Ascending aorta (tissue), 2 donors: ENCODE measurements at regions not wholly inside any gene's neighbourhood (a gene's known extent, or its start where the extent isn't known, plus 50 kb on each side); places are given as distances from the start of the nearest gene placed in this dataset.

Experiments used
- DNase-seq, 2 donors: peaks; one replicate each; pipeline ENCODE4 v3.0.0-alpha.2; 2019; ENCODE audit warnings: low spot score in 2 of 2
- H3K27ac ChIP-seq, 2 donors: fragments of 200-600 bp; sonication (generic); one replicate each; pipeline ENCODE4 v1.5.1; 2016 to 2017; ENCODE audit warnings: mild to moderate bottlenecking in 1 of 2
- H3K27me3 ChIP-seq: fragments of 200-600 bp; sonication (generic); one replicate; pipeline ENCODE4 v1.5.1; 2017
- H3K36me3 ChIP-seq, 2 donors: fragments of 200-600 bp; sonication (generic); one replicate each; pipeline ENCODE4 v1.5.1; 2016
- H3K4me1 ChIP-seq, 2 donors: fragments of 200-600 bp; sonication (generic); one replicate each; pipeline ENCODE4 v1.5.1; 2016 to 2017; ENCODE audit warnings: mild to moderate bottlenecking in 1 of 2
- H3K4me3 ChIP-seq, 2 donors: fragments of 200-600 bp; sonication (generic); one replicate each; pipeline ENCODE4 v1.5.1; 2016 to 2017; ENCODE audit warnings: mild to moderate bottlenecking in 1 of 2
- H3K9me3 ChIP-seq, 2 donors: fragments of 200-600 bp; sonication (generic); one replicate each; pipeline ENCODE4 v1.5.1; 2016
- CTCF ChIP-seq, 3 experiments: fragments of 200-600 bp in 2 of 3; fragments of 450-650 bp in 1 of 3; sonication (generic) in 2 of 3; IDR thresholded peaks; one replicate each; pipeline ENCODE4 v1.5.1; 2016 to 2019; ENCODE audit warnings: antibody characterized with exemption in 3 of 3, mild to moderate bottlenecking in 1 of 3, moderate library complexity in 1 of 3
- intact Hi-C: fragments of 100-400 bp; cut with DNase I; formaldehyde crosslinking; loops from one replicate; pipeline ENCODE4 v1.15.1; 2023

- no peak for TF ChIP-seq CTCF (IDR thresholded peaks at IDR 0.05)
- Histone ChIP-seq H3K36me3 (no peaks in the 10 kb centered on the region), H3K9me3 (no peaks in the 10 kb centered on the region), H3K4me1 (no peaks in the 10 kb centered on the region), H3K27ac (no peak overlapping the region), H3K27me3 (no peaks in the 10 kb centered on the region), H3K4me3 (no peak overlapping the region)
- no peak for DNase-seq
- intact Hi-C loops: no loop called here
Observed at GRCh38 chr2:211176514-211177141, 620.2 kb downstream of the CPS1 start.

GRCh38 chr2:211181626-211182025 is 625.2 kb downstream of the CPS1 start:
- no peak overlapping the region for H3K27ac ChIP-seq
- H3K4me1 ChIP-seq: no peaks in the 10 kb centered on the region
- H3K36me3 ChIP-seq: no peaks in the 10 kb centered on the region
- no peak for DNase-seq
- intact Hi-C loops: no loop called here
- H3K4me3 ChIP-seq: no peak overlapping the region
- no peaks in the 10 kb centered on the region for H3K27me3 ChIP-seq
- TF ChIP-seq CTCF (IDR thresholded peaks at IDR 0.05): no peak
- H3K9me3 ChIP-seq: no peaks in the 10 kb centered on the region

- DNase-seq: no peak
- no peak overlapping the region for H3K4me3 ChIP-seq
- no peaks in the 10 kb centered on the region for H3K36me3 ChIP-seq
- H3K27me3 ChIP-seq: no peaks in the 10 kb centered on the region
- intact Hi-C loops: no loop called here
- no peak overlapping the region for H3K27ac ChIP-seq
- no peaks in the 10 kb centered on the region for H3K4me1 ChIP-seq
- no peaks in the 10 kb centered on the region for H3K9me3 ChIP-seq
- TF ChIP-seq CTCF (IDR thresholded peaks at IDR 0.05): no peak
Observed at GRCh38 chr2:211187602-211188001, 631.2 kb downstream of the CPS1 start.

GRCh38 chr2:211203986-211204385 is 647.6 kb downstream of the CPS1 start:
- Histone ChIP-seq H3K9me3 (no peaks in the 10 kb centered on the region), H3K27ac (no peak overlapping the region), H3K36me3 (no peaks in the 10 kb centered on the region), H3K4me3 (no peak overlapping the region), H3K27me3 (no peaks in the 10 kb centered on the region), H3K4me1 (no peaks in the 10 kb centered on the region)
- no peak for DNase-seq
- no peak for TF ChIP-seq CTCF (IDR thresholded peaks at IDR 0.05)
- intact Hi-C loops: no loop called here

GRCh38 chr2:211204456-211204855 is 648.1 kb downstream of the CPS1 start:
- DNase-seq: no peak
- intact Hi-C loops: no loop called here
- no peak overlapping the region for H3K4me3 ChIP-seq
- H3K4me1 ChIP-seq: no peaks in the 10 kb centered on the region
- no peaks in the 10 kb centered on the region for H3K27me3 ChIP-seq
- no peak for TF ChIP-seq CTCF (IDR thresholded peaks at IDR 0.05)
- H3K27ac ChIP-seq: no peak overlapping the region
- no peaks in the 10 kb centered on the region for H3K9me3 ChIP-seq
- H3K36me3 ChIP-seq: no peaks in the 10 kb centered on the region

DNA sequence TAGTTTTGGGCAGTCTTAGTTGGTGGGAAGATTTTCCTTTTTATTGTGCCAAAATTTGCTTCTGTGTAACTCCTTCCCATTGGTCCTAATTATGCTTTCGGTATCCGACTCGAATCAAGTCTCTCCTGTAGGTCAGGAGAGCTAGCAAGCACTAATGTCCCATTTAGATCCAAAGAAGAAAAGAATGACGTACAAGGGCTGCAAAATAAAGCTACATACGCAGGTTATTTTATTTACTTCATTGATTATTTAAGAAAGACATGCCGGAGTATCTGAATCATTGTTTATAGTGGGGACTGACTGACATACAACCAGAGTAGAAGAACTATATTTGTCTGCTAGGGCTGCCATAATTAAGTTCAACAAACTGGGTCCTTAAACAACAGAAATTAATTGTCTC is 648.5 kb downstream of the CPS1 start:
- no peak overlapping the region for H3K27ac ChIP-seq
- TF ChIP-seq CTCF (IDR thresholded peaks at IDR 0.05): no peak
- H3K9me3 ChIP-seq: no peaks in the 10 kb centered on the region
- no peak for DNase-seq
- intact Hi-C loops: no loop called here
- H3K4me3 ChIP-seq: no peak overlapping the region
- no peaks in the 10 kb centered on the region for H3K36me3 ChIP-seq
- H3K27me3 ChIP-seq: no peaks in the 10 kb centered on the region
- no peaks in the 10 kb centered on the region for H3K4me1 ChIP-seq
